Fibroblast of skin of right quadriceps (primary cell): ENCODE measurements at regions not wholly inside any gene's neighbourhood (a gene's known extent, or its start where the extent isn't known, plus 50 kb on each side); places are given as distances from the start of the nearest gene placed in this dataset.

Source experiments
- DNase-seq: peaks from one replicate; pipeline ENCODE4 v3.0.0-alpha.2; 2013

DNA sequence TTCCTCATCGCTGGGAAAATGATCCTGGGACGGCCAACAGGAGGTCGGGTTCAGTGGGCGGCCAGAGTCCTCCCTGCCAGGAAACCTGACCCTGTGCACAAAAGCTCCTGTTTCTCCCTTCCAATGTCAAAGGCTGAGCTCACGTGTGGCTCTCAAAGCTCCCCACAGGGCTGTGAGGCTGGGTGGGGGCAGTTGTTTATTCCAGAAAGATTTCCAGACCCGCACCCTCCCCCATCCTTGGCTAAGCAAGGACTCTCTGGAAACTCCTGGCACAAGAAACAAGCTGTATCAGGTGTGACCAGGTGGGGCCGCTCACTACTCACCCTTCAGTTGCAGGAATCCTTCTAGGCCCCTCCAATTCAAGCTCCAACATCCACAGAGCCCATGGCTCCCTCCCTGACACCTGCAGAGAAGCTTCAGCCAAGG, 131.9 kb downstream of the SHANK2 start:
- DNase-seq: no peak

DNA sequence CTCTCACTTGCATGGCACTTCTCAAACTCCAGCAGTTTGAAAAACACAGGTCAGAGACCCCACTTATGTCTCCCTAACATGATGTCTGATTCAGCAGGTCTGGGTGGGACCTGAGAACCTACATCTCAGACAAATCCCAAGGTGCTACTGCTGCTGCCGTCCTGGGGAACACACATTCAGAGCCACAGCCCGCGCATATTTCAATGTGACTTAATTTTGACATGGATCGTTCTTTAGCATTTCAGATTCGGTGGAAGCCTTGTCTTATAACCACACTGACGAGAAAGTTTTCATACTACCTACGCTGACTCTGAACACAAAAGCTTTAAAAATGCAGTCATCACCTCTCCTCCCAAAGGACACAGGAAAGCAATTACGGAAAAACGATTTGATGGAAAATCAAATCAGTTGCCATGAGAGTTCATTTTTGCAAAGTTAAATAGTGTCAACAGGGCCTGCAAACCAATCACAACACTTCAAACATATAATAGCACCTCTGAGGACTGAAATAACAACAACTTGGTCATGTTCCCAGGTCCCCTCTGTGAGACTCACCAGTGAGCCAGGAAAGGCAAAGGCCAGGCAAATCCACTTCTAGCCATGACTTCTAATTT, 132.6 kb downstream of the SHANK2 start:
- no peak for DNase-seq

DNA sequence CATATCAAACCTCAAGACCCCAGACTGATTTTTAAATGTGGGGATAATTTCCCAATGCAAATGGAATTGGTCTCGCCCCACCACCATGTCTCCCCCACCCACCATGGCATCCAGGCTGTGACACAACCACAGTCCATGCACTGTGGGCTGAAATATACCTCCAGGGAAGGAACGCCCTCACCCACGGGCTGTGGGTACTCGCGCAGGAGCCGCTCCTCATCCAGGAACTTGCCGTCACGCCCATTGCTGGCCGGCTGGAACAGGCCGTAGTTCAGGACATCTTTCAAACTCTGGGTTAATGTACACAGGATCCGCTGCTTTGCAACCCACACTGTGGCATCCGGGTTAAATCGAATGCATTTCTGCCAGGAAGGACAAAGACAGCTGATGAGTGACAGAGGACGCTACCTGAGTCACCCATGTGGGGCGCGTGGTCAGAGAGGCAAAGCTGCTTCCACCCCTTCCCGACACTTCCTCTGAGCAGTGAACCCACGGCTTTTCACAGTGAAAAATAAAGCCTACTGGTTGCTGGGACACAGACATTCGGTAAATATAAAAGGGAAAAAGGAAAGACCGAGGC, 133.6 kb downstream of the SHANK2 start:
- no peak for DNase-seq

DNA sequence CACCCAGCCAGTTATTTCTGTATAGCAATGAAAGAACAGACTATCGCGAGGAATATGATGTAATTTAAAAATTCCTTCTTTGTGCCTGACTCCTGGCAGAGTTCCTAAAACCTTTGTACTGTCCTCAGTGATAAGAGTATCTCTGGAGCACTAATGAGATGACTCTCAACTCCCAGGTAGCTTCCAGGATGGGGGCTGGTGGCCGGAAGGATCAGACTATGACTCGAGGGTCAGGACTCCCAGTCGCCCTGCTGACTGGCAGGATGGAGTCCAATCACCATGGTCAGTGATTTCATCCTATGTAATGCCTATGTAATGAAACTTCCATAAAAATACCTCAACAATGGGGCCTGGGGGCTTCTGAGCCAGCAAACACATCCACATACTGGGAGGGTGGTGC, 135.1 kb downstream of the SHANK2 start:
- no peak for DNase-seq

DNA sequence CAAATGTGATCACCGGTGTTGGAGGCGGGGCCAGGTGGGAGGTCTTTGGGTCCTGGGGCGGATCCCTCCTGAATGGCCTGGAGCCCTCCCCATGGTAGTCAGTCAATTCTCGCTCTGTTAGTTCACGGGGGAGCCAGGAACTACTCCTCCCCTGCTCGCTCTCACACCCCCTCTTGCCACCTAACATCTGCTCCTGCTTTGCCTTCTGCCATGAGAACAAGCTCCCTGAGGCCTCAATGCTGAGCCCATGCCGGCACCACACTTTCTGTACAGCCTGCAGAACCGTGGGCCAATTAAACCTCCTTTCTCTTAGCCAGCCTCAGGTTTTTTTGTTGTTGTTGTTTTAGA, 135.7 kb downstream of the SHANK2 start:
- DNase-seq: no peak

DNA sequence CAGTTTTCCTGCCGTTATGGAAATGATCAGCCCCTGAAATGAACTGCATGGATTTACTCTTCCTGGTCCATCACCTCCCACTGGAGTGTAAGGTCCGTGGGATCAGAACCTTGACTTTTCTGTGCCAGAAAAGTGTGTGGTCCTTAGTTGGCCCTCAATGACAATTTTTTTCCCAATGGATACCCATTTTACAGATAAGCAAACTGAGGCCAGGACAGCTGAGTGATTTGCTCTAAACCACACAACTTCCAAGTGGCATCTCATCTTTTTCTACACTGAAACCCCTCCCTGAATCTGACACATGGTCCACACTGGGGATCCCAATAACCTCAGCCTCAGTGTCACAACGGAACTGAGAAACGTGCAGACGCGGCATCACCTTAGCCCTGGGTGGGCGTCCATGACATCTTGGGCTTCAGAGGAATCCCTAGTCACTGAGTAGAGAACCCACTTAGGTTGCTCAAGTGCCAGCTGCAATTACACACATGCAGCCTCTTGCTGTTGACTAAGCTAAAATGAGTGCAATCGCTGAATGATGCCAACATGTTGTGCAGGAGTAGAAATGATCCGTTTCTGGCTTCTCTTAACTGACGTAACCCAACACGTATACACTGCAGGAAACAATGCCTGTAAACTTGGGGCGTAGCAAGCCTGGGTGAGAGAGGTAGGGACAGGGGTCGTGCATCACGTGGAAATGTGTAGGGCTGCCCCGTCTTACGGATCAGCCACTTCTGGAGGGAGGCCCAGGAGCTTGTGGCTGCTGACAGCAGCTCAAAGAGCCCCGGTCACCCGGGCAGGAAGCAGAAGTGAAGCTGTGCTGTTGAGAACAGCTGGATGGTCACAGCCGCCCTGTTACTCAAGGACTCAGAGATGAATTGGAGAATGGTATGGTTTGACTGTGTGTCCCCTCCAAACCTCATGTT, 136.3 kb downstream of the SHANK2 start:
- DNase-seq: no peak

DNA sequence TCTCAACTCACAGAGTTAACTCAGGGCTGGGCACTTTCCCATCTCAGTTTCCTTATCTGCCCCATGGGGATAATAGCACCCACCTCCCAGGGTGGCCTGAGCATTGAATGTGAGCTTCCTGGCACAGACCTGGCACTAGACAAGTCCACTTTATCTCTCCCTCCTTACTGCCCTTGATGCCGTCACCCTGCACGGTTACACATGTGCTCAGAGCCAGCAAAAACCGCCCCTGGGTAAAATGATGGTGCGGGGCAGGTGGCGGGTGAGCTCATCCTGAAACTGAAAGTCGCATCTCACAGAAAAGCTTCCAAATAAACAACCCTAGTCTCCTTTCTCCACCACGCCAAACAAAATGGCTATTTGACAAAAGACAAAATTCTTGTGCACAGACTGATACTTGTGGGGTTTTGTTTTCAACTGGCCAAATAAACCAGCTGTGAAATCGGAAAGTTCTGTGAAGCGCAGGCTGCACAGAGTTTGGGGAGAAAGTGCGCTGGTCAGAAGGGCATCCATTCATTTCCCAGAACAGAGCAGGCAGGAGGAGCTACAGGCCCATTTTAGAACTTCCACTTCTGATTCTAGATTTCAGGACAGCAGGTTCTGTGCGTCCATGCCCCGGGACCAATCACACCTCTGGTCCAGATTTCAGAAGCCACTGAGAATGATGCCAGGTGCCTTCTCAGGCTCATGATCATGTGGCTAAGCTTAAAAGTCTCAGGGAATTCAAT, 138.1 kb downstream of the SHANK2 start:
- DNase-seq: no peak

DNA sequence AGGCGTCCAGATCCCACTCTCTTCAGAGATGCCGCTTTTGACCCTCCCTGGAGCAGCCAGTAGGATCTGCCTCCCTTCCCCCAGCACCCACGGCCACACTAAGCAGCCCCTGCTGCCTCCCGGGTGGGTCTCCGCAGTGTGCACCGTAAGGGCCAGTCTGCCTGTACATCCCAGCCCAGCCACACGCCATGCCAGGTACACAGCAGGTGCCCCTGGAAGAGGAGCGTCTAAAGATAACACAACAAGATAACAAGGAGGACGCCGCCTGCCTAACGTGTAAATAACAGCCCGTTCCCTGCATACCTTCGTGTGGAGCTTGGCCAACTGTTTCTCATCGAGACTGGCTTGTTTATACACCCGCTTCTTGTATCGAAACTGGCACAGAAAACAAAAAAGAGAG, 139.4 kb downstream of the SHANK2 start:
- no peak for DNase-seq

DNA sequence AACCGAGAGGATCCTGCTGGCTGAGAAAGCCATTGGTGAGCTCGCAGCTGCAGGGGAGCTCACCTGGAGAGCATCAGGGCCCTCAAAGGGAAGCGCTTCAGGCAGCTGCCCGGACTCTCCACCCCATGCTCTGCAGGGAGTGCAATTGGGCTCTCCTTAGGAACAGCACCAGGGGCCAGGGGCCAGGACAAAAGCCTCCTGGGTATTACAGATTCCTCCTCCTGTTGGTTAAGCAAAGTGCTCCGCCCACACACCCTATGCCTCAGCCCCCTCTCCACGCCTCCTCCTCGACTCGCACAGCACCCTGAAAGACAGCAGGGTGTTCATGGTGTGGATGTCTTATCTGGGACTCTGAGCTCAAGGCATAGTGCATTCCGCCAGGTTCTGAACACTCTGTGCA, 139.9 kb downstream of the SHANK2 start:
- no peak for DNase-seq

DNA sequence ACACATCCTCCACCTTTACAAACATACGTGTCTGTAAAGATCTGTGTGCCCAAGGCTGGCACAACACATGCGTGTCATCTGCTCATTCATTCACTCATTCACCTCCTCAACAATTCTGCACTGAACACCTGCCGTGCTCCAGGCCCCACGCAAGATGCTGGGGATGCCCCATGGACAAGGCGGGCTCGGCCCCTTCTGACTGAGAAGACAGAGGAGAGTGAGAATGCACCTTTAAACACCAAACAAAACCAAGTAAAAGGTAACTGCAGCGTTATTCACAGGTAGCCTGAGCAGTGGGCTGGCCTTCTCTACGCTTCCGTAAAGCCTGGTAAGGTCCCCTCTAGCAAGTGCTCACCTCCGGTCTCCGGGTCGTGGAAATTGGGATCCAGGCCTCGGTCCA, 142.8 kb downstream of the SHANK2 start:
- DNase-seq: no peak

DNA sequence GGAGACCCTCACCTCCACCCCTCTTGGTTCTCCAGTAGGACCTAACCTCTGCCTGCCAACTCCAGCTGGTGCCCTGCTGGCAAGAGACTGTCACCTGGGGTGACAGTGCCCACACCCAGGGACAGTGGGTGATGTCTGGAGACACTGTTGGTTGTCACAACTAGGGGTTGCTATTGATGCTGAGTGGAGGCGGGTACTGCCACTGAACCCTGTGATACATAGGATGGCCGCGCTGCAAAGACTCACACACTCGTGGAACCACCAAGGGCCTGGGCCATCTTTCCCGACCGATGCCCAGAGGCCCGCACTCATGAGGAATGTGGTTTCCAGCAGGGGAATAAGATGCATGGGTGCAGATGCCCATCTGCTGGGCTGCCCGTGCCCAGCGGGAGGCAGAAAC, 143.2 kb downstream of the SHANK2 start:
- DNase-seq: no peak

DNA sequence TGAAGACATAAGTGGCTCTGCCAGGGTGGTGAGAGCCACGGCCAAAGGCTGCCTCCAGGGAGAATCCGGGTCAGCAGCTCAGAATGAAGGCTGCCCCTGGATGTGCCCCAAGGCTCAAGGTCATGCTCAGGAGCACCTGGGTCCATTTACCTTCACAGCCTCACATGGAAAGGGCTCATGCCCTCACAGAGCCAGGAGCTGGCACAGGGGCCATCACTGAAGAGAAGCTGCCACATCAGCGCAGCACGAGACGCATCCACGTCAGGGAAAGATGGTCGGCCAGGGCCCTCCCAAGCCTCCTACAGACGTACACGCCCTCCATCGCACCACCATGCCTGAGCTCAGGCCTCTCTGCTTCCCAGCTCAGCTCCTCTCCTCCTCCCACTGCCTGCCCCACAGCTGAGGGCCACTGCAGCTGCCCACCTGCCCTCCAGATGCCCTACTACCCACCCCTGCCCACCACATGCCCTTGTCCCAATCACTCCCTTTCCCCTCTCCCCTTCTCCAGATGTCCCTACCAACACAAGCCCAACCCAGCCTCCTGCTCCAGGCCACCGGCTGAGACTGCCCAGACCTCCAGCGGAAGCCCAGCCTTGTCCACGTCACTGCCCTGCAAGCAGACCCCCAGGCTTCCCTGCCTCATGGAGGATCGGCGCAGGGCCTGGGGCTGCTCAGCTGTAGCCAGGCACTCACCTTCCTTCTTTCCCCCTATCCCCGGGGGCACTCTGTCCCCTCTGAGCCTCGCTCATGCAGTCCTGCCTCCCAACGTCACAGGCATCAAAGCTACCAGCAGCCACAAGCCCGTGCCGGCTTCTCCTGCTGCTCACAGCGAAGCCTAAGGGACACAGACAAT, 144.1 kb downstream of the SHANK2 start:
- DNase-seq: no peak

DNA sequence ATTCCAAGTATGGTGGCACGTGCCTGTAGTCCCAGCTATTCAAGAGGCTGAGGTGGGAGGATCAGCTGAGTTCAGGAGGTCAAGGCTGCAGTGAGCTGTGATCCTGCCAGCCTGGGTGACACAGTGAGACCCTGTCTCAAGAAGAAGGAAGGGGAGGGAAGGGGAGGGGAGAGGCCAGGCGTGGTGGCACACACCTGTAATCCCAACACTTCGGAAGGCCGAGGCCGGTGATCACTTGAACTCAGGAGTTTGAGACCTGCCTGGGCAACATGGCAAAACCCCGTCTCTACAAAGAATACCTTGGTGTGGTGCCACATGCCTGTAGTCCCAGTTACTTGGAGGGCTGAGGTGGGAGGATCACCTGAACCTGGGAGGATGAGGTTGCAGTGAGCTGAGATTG, 145.7 kb downstream of the SHANK2 start:
- DNase-seq: no peak

DNA sequence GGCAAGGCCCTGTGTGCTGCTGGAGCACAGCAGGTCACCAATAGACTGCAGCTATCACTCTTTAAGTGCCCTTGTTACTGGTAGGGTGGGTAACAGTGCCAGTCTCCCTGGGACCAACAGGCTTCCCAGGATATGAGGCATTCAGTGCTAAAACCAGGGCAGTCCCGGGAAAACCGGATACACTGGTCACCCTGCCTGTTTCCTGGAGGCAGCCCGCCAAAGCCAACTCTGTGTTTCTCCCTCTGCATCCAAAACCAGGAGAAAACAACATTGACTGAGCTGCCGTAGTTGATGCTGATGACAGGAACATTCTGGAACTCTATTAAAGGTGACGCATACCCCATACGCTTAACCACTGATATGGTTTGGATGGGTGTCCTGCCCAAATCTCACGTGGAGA, 149.1 kb downstream of the SHANK2 start:
- DNase-seq: no peak

DNA sequence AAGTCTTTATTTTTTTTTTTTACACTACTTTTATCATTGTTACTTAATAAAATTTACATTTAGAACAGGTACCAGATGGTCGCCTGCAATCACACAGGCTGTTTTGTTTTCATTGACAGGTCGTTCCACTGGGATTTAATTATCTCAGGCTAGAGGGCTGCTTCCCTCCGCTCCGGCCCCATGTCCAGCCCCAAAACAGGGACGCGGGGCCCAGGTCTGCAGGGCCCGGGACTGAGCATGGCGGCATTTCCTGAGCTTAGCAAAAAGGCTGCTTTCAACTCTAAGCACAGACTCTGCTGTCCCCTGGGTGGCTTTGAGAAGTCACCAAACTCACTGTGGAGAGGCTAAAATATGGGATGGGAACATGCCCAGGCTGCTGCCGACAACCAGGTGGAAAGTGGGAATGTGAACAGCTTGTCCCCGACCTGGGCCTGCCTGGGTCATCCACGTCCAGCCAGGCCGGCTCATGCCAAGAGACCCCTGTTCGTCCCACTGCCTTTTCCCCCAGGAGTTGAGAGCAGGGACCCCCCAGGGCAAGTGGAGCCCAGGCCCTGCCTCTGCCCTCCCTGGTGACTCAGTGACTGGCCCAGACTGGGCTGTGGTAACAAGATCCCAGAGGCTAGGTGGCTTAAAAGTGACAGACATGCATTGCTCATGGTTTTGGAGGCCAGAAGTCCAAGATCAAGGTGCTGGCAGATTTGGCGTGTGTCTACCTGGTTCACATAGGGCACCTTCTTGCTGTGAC, 150.0 kb downstream of the SHANK2 start:
- DNase-seq: no peak

DNA sequence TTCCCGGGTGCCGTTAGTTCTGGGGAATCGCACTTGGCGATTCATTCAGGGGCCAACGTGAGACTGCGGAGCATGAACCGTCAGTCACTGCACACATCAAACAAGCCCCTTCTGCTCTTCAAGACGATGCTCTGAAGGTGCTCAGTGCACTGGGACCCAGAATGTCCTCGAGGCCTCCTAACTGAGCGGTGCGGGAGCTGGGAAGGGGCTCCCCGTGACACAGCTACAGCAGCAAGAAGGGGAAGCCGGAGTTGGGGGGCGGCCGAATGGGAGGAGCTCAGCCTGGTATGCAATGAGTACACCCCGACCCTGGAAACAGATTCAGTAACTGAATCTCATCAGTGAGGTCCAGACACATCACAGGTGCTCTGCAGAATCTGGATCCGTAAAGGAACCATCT, 150.8 kb downstream of the SHANK2 start:
- DNase-seq: no peak

DNA sequence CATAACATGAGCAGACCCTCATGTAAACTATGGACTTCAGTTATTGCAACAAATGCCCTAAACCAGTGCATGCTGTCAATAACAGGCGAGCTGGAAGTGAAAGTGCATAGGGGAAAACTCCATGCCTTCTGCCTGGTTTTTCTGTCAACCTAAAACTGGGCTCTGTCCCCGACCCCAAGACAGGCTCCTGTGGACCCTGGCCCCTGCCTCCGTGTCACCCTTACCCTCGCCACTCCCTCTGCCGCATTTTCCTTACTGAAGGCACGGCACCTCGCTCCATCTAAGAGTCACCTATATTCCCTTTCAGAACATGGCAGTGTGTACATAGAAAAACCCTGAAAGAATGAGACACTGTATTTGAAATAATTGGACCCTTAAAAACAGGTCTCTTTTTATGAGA, 151.3 kb downstream of the SHANK2 start:
- DNase-seq: no peak

DNA sequence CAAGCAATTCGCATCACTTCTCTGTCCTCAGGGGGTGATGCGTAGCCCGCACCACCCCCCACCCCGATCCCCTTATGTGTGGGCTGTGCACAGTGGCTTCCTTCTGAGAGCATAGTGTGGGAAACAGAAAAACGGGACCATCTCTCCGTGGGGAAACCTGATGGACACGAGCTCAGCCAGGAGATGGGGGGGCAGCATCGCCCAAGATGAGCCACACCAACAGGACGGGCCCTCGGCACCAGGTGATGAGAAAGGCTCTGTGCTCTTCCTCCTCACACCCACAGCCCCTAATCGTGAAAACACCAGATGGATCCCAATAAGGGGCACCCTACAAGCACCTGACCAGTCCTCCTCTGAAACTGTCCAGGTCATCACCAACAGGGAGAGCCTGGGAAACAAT, 153.6 kb downstream of the SHANK2 start:
- no peak for DNase-seq

DNA sequence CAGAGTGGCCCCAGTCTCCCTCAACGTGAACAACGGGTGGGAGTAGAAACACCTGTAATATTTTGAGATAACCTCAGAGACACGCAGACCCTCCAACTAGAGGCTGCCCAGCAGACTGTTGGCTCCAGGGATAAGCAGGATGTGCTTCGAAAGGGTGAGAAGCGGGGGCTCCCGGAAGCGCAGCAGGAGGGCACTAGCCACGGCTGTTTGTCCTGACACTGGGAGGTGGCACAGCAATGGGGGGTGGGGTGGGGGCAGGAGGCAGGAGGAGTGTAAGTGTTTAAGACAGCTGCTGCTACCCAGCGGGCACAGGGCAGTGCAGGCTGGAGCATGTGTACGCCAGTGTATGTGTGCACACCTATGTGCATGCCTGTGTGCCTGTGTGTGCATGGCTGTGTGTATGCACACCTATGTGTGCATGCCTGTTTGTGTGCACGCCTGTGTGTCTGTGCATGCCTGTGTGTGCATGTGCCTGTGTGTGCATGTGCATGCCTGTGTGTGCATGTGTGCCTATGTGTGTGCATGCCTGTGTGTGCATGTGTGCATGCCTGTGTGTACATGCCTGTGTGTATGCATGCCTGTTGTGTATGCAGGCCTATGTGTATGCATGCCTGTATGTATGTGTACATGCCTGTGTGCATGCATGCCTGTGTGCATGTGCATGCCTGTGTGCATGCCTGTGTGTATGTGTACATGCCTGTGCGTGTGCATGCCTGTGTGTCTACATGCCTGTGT, 154.7 kb downstream of the SHANK2 start:
- no peak for DNase-seq

DNA sequence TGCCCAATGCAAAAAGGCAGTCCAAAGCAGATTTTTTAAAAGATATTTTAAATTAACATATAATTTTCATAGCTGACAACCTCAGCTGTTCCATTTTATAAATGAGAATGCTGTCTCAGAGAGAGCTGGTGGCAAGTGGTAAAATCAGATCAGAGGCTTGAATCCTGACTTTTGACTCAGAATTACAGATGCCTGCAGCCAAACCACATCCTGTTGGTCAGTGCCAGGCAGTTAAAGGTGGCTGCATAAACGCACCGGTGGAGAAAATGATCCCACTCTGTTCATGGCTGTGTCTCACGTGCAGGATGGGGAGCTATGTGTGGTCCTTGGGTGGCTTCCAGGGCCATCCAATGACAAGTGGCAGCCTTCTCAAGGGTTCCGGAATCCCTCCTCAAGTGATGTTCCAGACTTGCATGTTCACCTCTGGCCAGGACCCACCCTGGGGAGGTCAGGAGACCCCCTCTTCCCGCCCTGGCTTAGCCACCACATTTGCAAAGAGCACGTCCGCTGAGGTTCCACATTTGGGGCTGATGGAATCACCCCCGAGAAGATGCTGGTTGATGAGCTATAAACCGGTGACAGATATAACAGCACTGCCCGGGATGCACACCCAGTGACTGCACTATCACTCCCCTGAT, 155.5 kb downstream of the SHANK2 start:
- no peak for DNase-seq
